K562 (cell line): ENCODE measurements at regions not wholly inside any gene's neighbourhood (a gene's known extent, or its start where the extent isn't known, plus 50 kb on each side); places are given as distances from the start of the nearest gene placed in this dataset.
A peak's percentile ranks its signal among the peaks of the same experiment; 100 is the strongest.

Experiments
- ARNT ChIP-seq, 2 experiments: fragments of 450-650 bp; IDR thresholded peaks; 2 replicates each; pipeline ENCODE4 v1.6.1; 2016; ENCODE audit warnings: mild to moderate bottlenecking in 1 of 2
- FOXM1 ChIP-seq, 2 experiments: fragments of 450-650 bp in 1 of 2; sonication (generic) in 1 of 2; formaldehyde crosslinking in 1 of 2; IDR thresholded peaks; 2 replicates each; pipeline versions ENCODE4 v1.6.1 to v1.9.0; 2017 to 2022; ENCODE audit warnings: low read depth in 2 of 2, mild to moderate bottlenecking in 2 of 2, missing genetic modification reagents in 1 of 2, moderate library complexity in 1 of 2
- MTA3 ChIP-seq: fragments of 450-650 bp; formaldehyde crosslinking; IDR thresholded peaks from 2 replicates; pipeline ENCODE4 v1.6.1; 2017; ENCODE audit warnings: mild to moderate bottlenecking, borderline replicate concordance
- NUFIP1 ChIP-seq: fragments of 450-650 bp; IDR thresholded peaks from 2 replicates; pipeline ENCODE4 v1.6.1; 2018; ENCODE audit not compliant: partially characterized antibody
- RHOXF2B ChIP-seq: fragments of 250-450 bp; sonication (Bioruptor Pico); conservative IDR thresholded peaks from 2 replicates; pipeline ENCODE4 v1.5.1; 2021
- TAF1 ChIP-seq: IDR thresholded peaks from 2 replicates; pipeline ENCODE4 v1.6.1; 2011; ENCODE audit warnings: mild to moderate bottlenecking, low read length, moderate library complexity; ENCODE audit not compliant: insufficient read depth, control insufficient read depth, severe bottlenecking; ENCODE audit errors: extremely low read depth
- ZNF583 ChIP-seq: fragments of 250-450 bp; sonication (Bioruptor Pico); IDR thresholded peaks from 2 replicates; pipeline ENCODE4 v1.4.0; 2020
- TF ChIP-seq, protein P1 (sequence below): fragments of 200-800 bp; sonication (Bioruptor generic); IDR thresholded peaks from 2 replicates; pipeline ENCODE4 v1.6.1; 2017; ENCODE audit warnings: missing genetic modification characterization, missing compliant biosample characterization
- TF ChIP-seq, protein P2 (sequence below): fragments of 250-450 bp; sonication (Bioruptor Pico); IDR thresholded peaks from 2 replicates; pipeline ENCODE4 v1.5.0; 2020; ENCODE audit warnings: mild to moderate bottlenecking, borderline replicate concordance
- TF ChIP-seq, protein P3 (sequence below): fragments of 450-650 bp; conservative IDR thresholded peaks from 2 replicates; pipeline ENCODE4 v1.6.1; 2016; ENCODE audit warnings: missing genetic modification characterization, low read depth, mild to moderate bottlenecking, control low read depth, missing compliant biosample characterization
- TF ChIP-seq, protein P4 (sequence below), 2 experiments: fragments of 450-650 bp in 1 of 2; sonication (generic) in 1 of 2; formaldehyde crosslinking in 1 of 2; IDR thresholded peaks; 2 replicates each; pipeline versions ENCODE4 v1.7.1 to v1.9.0; 2016 to 2022; ENCODE audit warnings: inconsistent platforms in 1 of 2, mild to moderate bottlenecking in 1 of 2, missing genetic modification reagents in 1 of 2

DNA sequence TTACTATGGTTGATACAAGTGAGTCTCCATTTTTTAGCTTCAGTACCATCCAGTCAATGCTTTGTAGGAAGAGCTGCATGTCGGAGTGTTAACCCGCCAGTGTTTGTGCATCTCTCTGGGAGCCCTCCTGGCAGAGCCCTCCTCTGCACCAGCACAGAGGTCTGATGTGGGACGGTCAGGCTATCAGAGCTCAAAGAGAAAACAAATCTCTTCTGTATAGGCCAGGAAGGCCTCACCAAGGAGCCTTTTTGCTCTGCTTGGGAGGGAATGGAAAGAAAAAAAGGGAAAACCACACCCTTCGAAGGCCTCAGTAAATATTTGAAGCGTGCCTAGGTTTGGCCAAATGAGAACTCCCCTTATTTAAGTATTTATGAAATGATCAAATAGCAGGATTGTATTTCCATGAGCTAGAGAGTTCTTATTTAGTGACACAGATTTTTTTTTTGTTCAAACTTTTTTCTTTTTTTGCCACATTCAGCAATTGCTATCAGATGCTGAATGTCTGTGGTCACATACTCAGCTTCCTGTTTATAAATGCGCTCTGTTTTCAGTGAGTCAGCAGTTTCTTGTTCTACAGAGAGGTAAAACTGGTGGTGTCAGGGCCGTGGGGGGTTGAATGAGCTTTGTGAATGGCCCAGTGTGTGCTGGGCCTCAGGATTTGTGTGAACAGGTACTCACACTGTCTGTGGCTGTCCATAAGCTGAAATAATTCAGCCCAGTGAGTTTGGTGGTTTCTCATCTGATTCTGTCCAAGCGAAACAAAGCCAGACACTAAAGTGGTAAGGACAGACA is 226.6 kb downstream of the SNX18 start (continued):
- TF ChIP-seq, protein P1, sequence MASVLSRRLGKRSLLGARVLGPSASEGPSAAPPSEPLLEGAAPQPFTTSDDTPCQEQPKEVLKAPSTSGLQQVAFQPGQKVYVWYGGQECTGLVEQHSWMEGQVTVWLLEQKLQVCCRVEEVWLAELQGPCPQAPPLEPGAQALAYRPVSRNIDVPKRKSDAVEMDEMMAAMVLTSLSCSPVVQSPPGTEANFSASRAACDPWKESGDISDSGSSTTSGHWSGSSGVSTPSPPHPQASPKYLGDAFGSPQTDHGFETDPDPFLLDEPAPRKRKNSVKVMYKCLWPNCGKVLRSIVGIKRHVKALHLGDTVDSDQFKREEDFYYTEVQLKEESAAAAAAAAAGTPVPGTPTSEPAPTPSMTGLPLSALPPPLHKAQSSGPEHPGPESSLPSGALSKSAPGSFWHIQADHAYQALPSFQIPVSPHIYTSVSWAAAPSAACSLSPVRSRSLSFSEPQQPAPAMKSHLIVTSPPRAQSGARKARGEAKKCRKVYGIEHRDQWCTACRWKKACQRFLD (CRISPR knock-in tag): peak; percentile 86
- peak; percentile 47; the same call in 1 of the 2 replicates for TF ChIP-seq FOXM1 (IDR thresholded peaks at IDR 0.05; ENCODE audit: low read depth)
- TF ChIP-seq FOXM1 (CRISPR knock-in tag; IDR thresholded peaks at IDR 0.05; ENCODE audit: low read depth): no peak
- TF ChIP-seq, protein P2, sequence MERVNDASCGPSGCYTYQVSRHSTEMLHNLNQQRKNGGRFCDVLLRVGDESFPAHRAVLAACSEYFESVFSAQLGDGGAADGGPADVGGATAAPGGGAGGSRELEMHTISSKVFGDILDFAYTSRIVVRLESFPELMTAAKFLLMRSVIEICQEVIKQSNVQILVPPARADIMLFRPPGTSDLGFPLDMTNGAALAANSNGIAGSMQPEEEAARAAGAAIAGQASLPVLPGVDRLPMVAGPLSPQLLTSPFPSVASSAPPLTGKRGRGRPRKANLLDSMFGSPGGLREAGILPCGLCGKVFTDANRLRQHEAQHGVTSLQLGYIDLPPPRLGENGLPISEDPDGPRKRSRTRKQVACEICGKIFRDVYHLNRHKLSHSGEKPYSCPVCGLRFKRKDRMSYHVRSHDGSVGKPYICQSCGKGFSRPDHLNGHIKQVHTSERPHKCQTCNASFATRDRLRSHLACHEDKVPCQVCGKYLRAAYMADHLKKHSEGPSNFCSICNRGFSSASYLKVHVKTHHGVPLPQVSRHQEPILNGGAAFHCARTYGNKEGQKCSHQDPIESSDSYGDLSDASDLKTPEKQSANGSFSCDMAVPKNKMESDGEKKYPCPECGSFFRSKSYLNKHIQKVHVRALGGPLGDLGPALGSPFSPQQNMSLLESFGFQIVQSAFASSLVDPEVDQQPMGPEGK (CRISPR knock-in tag): no peak
- TF ChIP-seq MTA3: peak; percentile 69
- TF ChIP-seq TAF1: peak; percentile 55
- TF ChIP-seq, protein P3, sequence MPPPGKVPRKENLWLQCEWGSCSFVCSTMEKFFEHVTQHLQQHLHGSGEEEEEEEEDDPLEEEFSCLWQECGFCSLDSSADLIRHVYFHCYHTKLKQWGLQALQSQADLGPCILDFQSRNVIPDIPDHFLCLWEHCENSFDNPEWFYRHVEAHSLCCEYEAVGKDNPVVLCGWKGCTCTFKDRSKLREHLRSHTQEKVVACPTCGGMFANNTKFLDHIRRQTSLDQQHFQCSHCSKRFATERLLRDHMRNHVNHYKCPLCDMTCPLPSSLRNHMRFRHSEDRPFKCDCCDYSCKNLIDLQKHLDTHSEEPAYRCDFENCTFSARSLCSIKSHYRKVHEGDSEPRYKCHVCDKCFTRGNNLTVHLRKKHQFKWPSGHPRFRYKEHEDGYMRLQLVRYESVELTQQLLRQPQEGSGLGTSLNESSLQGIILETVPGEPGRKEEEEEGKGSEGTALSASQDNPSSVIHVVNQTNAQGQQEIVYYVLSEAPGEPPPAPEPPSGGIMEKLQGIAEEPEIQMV: peak; percentile 63; the same call in 1 of the 2 replicates
- TF ChIP-seq RHOXF2B (CRISPR knock-in tag): no peak
- TF ChIP-seq NUFIP1: peak; percentile 52
- no peak for TF ChIP-seq ZNF583
- peak; percentile 36 to 92; a peak in 3 of 4 replicates for TF ChIP-seq ARNT (IDR thresholded peaks at IDR 0.05)
- TF ChIP-seq, protein P4, sequence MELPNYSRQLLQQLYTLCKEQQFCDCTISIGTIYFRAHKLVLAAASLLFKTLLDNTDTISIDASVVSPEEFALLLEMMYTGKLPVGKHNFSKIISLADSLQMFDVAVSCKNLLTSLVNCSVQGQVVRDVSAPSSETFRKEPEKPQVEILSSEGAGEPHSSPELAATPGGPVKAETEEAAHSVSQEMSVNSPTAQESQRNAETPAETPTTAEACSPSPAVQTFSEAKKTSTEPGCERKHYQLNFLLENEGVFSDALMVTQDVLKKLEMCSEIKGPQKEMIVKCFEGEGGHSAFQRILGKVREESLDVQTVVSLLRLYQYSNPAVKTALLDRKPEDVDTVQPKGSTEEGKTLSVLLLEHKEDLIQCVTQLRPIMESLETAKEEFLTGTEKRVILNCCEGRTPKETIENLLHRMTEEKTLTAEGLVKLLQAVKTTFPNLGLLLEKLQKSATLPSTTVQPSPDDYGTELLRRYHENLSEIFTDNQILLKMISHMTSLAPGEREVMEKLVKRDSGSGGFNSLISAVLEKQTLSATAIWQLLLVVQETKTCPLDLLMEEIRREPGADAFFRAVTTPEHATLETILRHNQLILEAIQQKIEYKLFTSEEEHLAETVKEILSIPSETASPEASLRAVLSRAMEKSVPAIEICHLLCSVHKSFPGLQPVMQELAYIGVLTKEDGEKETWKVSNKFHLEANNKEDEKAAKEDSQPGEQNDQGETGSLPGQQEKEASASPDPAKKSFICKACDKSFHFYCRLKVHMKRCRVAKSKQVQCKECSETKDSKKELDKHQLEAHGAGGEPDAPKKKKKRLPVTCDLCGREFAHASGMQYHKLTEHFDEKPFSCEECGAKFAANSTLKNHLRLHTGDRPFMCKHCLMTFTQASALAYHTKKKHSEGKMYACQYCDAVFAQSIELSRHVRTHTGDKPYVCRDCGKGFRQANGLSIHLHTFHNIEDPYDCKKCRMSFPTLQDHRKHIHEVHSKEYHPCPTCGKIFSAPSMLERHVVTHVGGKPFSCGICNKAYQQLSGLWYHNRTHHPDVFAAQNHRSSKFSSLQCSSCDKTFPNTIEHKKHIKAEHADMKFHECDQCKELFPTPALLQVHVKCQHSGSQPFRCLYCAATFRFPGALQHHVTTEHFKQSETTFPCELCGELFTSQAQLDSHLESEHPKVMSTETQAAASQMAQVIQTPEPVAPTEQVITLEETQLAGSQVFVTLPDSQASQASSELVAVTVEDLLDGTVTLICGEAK (IDR thresholded peaks at IDR 0.05): 0 out of 2 replicates have a peak, but pooled peaks have one; percentile 37
- TF ChIP-seq, protein P4 (CRISPR knock-in tag; IDR thresholded peaks at IDR 0.05): no peak
